ENCODE measurements at regions not wholly inside any gene's neighbourhood (a gene's known extent, or its start where the extent isn't known, plus 50 kb on each side); places are given as distances from the start of the nearest gene placed in this dataset.
"Not testable (repeated sequence)": the region's sequence is repeated elsewhere in the genome, so short reads cannot be mapped to it uniquely, and the experiment has no call there.

GRCh38 chr1:224544346-224545110, 71.6 kb upstream of the CNIH3 start:
- Histone ChIP-seq H3K36me3 (no peaks in the 10 kb centered on the region), H3K9me3 (no peaks in the 10 kb centered on the region), H3K4me1 (no peaks in the 10 kb centered on the region), H3K27me3 (no peaks in the 10 kb centered on the region), H3K4me3 (no peak overlapping the region), H3K27ac (no peak overlapping the region)
- TF ChIP-seq EP300 (IDR thresholded peaks at IDR 0.05) (no peak), POLR2A (IDR thresholded peaks at IDR 0.05) (no peak), POLR2AphosphoS5 (IDR thresholded peaks at IDR 0.05) (no peak)
- TF ChIP-seq, protein P1, sequence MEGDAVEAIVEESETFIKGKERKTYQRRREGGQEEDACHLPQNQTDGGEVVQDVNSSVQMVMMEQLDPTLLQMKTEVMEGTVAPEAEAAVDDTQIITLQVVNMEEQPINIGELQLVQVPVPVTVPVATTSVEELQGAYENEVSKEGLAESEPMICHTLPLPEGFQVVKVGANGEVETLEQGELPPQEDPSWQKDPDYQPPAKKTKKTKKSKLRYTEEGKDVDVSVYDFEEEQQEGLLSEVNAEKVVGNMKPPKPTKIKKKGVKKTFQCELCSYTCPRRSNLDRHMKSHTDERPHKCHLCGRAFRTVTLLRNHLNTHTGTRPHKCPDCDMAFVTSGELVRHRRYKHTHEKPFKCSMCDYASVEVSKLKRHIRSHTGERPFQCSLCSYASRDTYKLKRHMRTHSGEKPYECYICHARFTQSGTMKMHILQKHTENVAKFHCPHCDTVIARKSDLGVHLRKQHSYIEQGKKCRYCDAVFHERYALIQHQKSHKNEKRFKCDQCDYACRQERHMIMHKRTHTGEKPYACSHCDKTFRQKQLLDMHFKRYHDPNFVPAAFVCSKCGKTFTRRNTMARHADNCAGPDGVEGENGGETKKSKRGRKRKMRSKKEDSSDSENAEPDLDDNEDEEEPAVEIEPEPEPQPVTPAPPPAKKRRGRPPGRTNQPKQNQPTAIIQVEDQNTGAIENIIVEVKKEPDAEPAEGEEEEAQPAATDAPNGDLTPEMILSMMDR (IDR thresholded peaks at IDR 0.05), result no peak
- WGBS, 2 donors (ENCODE audit: low coverage in 1 of 2), result 74 to 87% methylated on average over 4 to 5 of the region's 6 CpGs
- ATAC-seq, result no peak

DNA sequence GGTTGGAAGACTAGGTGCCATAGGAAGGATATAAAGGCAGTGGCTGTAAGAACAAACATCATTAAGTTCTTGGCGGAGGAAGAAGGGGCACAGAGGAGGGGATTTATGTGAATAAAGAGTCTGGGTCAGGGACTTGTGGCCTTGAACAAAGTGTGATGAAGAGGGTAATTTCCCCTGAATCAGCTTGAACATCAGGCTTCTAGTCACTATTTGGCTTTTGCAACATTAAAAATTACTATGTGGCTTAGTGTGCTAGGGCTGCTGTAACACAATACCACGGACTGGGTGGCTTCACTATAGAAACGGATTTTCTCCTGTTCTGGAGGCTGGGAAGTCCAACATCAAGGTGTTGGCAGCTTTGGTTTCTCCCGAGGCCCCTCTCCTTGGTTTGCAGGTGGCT, 70.5 kb upstream of the CNIH3 start:
- Histone ChIP-seq H3K4me3 (no peak overlapping the region), H3K4me1 (no peaks in the 10 kb centered on the region), H3K9me3 (no peaks in the 10 kb centered on the region), H3K27me3 (no peaks in the 10 kb centered on the region), H3K36me3 (no peaks in the 10 kb centered on the region), H3K27ac (no peak overlapping the region)
- no peak for TF ChIP-seq POLR2A (IDR thresholded peaks at IDR 0.05)
- no peak for TF ChIP-seq EP300 (IDR thresholded peaks at IDR 0.05)
- no peak for TF ChIP-seq POLR2AphosphoS5 (IDR thresholded peaks at IDR 0.05)
- TF ChIP-seq, protein P1 (IDR thresholded peaks at IDR 0.05), result no peak
- no peak for ATAC-seq
- WGBS, 2 donors (ENCODE audit: low coverage in 1 of 2), result 75 to 81% methylated on average over 4 of the region's 4 CpGs

GRCh38 chr1:224548676-224549075, 67.4 kb upstream of the CNIH3 start:
- no peaks in the 10 kb centered on the region for H3K4me1 ChIP-seq
- H3K27ac ChIP-seq, result no peak overlapping the region
- H3K4me3 ChIP-seq, result no peak overlapping the region
- ATAC-seq, result no peak
- no peaks in the 10 kb centered on the region for H3K27me3 ChIP-seq
- no peak for TF ChIP-seq POLR2A (IDR thresholded peaks at IDR 0.05)
- TF ChIP-seq EP300 (IDR thresholded peaks at IDR 0.05), result no peak
- TF ChIP-seq POLR2AphosphoS5 (IDR thresholded peaks at IDR 0.05), result no peak
- TF ChIP-seq, protein P1 (IDR thresholded peaks at IDR 0.05), result no peak
- no peaks in the 10 kb centered on the region for H3K9me3 ChIP-seq
- 91 to 100% methylated on average over 4 of the region's 4 CpGs for WGBS, 2 donors (ENCODE audit: low coverage in 1 of 2)
- H3K36me3 ChIP-seq, result no peaks in the 10 kb centered on the region

GRCh38 chr1:224551189-224551588, 64.9 kb upstream of the CNIH3 start:
- H3K36me3 ChIP-seq, H3K9me3 ChIP-seq, H3K4me3 ChIP-seq, H3K4me1 ChIP-seq, H3K27me3 ChIP-seq, ATAC-seq, H3K27ac ChIP-seq: not testable (repeated sequence)
- WGBS, 2 donors (ENCODE audit: low coverage in 1 of 2), result 92 to 97% methylated on average over 3 to 4 of the region's 4 CpGs

- no peak overlapping the region for H3K4me3 ChIP-seq
- H3K27ac ChIP-seq, result no peak overlapping the region
- H3K9me3 ChIP-seq, result no peaks in the 10 kb centered on the region
- ATAC-seq, result no peak
- 64 to 71% methylated on average over 4 of the region's 4 CpGs for WGBS, 2 donors (ENCODE audit: low coverage in 1 of 2)
- H3K27me3 ChIP-seq, result no peaks in the 10 kb centered on the region
- H3K4me1 ChIP-seq, result no peaks in the 10 kb centered on the region
- TF ChIP-seq, protein P1 (IDR thresholded peaks at IDR 0.05), result no peak
- TF ChIP-seq POLR2AphosphoS5 (IDR thresholded peaks at IDR 0.05), result no peak
- no peak for TF ChIP-seq EP300 (IDR thresholded peaks at IDR 0.05)
- TF ChIP-seq POLR2A (IDR thresholded peaks at IDR 0.05), result no peak
- no peaks in the 10 kb centered on the region for H3K36me3 ChIP-seq
Observed at GRCh38 chr1:224554056-224554455, 62.1 kb upstream of the CNIH3 start.
